DOHH2 (cell line): ENCODE measurements at regions not wholly inside any gene's neighbourhood (a gene's known extent, or its start where the extent isn't known, plus 50 kb on each side); places are given as distances from the start of the nearest gene placed in this dataset.

Experiments
- EZH2phosphoT487 ChIP-seq: fragments of 200-600 bp; sonication (generic); IDR thresholded peaks from 2 replicates; pipeline ENCODE4 v1.6.1; 2017; ENCODE audit warnings: borderline replicate concordance, mild to moderate bottlenecking, antibody characterized with exemption, low read length, moderate library complexity, mixed read lengths
- TF ChIP-seq, protein P1 (sequence below): fragments of 200-600 bp; sonication (generic); IDR thresholded peaks from one replicate; pipeline ENCODE4 v1.5.1; 2014; ENCODE audit warnings: antibody characterized with exemption, mild to moderate bottlenecking, low read depth, low read length; ENCODE audit not compliant: poor library complexity, severe bottlenecking

DNA sequence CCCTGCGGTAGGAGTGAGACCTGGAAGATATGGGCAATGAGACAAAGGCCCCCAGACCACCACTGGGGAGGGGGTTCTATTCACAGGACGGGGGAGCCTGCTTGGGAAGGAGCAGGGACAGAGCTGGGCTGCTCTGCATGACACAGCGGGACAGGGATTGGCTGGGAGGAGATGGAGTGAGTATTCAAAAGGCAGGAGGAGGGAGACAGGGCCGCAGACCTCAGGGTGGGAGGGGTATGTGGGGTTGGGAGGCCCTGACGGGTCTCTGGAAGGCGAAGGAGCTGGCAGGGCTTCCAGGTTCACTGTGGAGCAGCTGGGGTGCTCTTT, 60.8 kb upstream of the RPS6KA2 start:
- TF ChIP-seq, protein P1, sequence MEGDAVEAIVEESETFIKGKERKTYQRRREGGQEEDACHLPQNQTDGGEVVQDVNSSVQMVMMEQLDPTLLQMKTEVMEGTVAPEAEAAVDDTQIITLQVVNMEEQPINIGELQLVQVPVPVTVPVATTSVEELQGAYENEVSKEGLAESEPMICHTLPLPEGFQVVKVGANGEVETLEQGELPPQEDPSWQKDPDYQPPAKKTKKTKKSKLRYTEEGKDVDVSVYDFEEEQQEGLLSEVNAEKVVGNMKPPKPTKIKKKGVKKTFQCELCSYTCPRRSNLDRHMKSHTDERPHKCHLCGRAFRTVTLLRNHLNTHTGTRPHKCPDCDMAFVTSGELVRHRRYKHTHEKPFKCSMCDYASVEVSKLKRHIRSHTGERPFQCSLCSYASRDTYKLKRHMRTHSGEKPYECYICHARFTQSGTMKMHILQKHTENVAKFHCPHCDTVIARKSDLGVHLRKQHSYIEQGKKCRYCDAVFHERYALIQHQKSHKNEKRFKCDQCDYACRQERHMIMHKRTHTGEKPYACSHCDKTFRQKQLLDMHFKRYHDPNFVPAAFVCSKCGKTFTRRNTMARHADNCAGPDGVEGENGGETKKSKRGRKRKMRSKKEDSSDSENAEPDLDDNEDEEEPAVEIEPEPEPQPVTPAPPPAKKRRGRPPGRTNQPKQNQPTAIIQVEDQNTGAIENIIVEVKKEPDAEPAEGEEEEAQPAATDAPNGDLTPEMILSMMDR = no peak
- TF ChIP-seq EZH2phosphoT487 = no peak
